Type B pancreatic cell (in vitro differentiated cells): ENCODE measurements at regions not wholly inside any gene's neighbourhood (a gene's known extent, or its start where the extent isn't known, plus 50 kb on each side); places are given as distances from the start of the nearest gene placed in this dataset.

ENCODE experiments used
- DNase-seq: peaks from one replicate; pipeline ENCODE4 v3.0.0; 2021; ENCODE audit warnings: mixed read lengths; ENCODE audit not compliant: unreplicated experiment; ENCODE audit errors: extremely low spot score
- H3K27ac Mint-ChIP-seq: 2 replicates; pipeline ENCODE4 v1.8.0; 2021; ENCODE audit warnings: mild to moderate bottlenecking, mixed read lengths
- H3K27me3 Mint-ChIP-seq: 2 replicates; pipeline ENCODE4 v1.8.0; 2021; ENCODE audit warnings: mixed read lengths
- H3K36me3 Mint-ChIP-seq: 2 replicates; pipeline ENCODE4 v1.8.0; 2021; ENCODE audit warnings: mixed read lengths
- H3K4me1 Mint-ChIP-seq: one replicate; pipeline ENCODE4 v1.8.0; 2021; ENCODE audit warnings: mixed read lengths; ENCODE audit not compliant: unreplicated experiment
- H3K4me3 Mint-ChIP-seq: 2 replicates; pipeline ENCODE4 v1.8.0; 2021; ENCODE audit warnings: mild to moderate bottlenecking, mixed read lengths
- H3K9me3 Mint-ChIP-seq: 2 replicates; pipeline ENCODE4 v1.8.0; 2021; ENCODE audit warnings: mixed read lengths
- TF ChIP-seq, protein P1 (sequence below): fragments of 200-600 bp; sonication (generic); conservative IDR thresholded peaks from 2 replicates; pipeline ENCODE4 v1.5.0; 2021; ENCODE audit warnings: antibody characterized with exemption, mild to moderate bottlenecking

DNA sequence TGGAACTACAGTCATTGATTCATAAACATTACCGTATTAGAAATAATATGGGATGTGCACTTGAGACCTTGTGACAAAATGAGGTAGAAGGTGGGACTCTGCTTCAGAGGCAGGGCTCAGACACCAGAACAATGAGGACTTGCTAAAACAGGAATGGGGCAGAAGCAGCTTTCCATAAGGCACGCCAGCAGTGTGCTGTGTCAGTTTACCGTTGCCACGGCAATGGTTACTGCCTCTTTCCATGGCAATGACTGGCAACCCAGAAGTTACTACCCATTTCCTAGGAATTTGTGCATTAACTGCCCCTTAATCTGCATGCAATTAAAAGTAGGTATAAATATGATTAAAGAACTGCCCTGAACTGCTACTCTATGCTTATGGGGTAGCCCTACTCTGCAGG is 169.0 kb downstream of the CHRM3 start:
- Mint-ChIP-seq H3K4me3 (no peak overlapping the region), H3K36me3 (no peaks in the 10 kb centered on the region), H3K27ac (no peak overlapping the region), H3K4me1 (no peaks in the 10 kb centered on the region), H3K27me3 (peaks cover 5% of the 10 kb centered on the region), H3K9me3 (no peaks in the 10 kb centered on the region)
- TF ChIP-seq, protein P1, sequence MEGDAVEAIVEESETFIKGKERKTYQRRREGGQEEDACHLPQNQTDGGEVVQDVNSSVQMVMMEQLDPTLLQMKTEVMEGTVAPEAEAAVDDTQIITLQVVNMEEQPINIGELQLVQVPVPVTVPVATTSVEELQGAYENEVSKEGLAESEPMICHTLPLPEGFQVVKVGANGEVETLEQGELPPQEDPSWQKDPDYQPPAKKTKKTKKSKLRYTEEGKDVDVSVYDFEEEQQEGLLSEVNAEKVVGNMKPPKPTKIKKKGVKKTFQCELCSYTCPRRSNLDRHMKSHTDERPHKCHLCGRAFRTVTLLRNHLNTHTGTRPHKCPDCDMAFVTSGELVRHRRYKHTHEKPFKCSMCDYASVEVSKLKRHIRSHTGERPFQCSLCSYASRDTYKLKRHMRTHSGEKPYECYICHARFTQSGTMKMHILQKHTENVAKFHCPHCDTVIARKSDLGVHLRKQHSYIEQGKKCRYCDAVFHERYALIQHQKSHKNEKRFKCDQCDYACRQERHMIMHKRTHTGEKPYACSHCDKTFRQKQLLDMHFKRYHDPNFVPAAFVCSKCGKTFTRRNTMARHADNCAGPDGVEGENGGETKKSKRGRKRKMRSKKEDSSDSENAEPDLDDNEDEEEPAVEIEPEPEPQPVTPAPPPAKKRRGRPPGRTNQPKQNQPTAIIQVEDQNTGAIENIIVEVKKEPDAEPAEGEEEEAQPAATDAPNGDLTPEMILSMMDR = no peak
- DNase-seq = no peak

GRCh38 chr1:239558559-239558958 is 172.2 kb downstream of the CHRM3 start:
- DNase-seq = no peak
- H3K4me3 Mint-ChIP-seq = no peak overlapping the region
- H3K36me3 Mint-ChIP-seq = no peaks in the 10 kb centered on the region
- no peaks in the 10 kb centered on the region for H3K9me3 Mint-ChIP-seq
- no peaks in the 10 kb centered on the region for H3K4me1 Mint-ChIP-seq
- TF ChIP-seq, protein P1 = no peak
- peaks cover 5% of the 10 kb centered on the region for H3K27me3 Mint-ChIP-seq
- no peak overlapping the region for H3K27ac Mint-ChIP-seq

DNA sequence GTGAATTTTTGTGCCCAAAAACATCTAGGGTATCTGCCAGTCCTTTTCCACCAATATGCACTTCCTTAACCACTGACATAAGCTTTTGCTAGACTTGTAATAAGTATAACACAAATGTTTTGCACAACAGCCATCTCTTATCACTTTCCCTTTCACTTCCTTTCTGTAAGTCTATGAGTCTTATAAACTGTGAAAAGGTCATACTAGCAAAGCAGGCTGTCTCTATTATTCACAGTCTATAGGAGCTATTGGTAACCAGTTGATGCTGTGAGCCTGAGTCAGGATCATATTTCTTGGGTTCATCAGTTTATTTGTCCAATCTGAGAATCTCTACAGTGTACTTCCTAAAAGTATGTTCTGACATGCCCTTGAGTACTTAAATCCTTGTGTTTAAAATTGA is 172.6 kb downstream of the CHRM3 start:
- TF ChIP-seq, protein P1 = no peak
- DNase-seq = no peak
- no peaks in the 10 kb centered on the region for H3K36me3 Mint-ChIP-seq
- peaks cover 5% of the 10 kb centered on the region for H3K27me3 Mint-ChIP-seq
- no peaks in the 10 kb centered on the region for H3K4me1 Mint-ChIP-seq
- H3K4me3 Mint-ChIP-seq = no peak overlapping the region
- no peak overlapping the region for H3K27ac Mint-ChIP-seq
- H3K9me3 Mint-ChIP-seq = no peaks in the 10 kb centered on the region

GRCh38 chr1:239560921-239561320 is 174.6 kb downstream of the CHRM3 start:
- Mint-ChIP-seq H3K27ac (no peak overlapping the region), H3K4me1 (peaks cover 4% of the 10 kb centered on the region), H3K36me3 (no peaks in the 10 kb centered on the region), H3K9me3 (no peaks in the 10 kb centered on the region), H3K4me3 (no peak overlapping the region), H3K27me3 (peaks cover 5% of the 10 kb centered on the region)
- no peak for DNase-seq
- TF ChIP-seq, protein P1 = no peak

GRCh38 chr1:239562095-239562494 is 175.7 kb downstream of the CHRM3 start:
- peaks cover 5% of the 10 kb centered on the region for H3K27me3 Mint-ChIP-seq
- no peaks in the 10 kb centered on the region for H3K36me3 Mint-ChIP-seq
- H3K9me3 Mint-ChIP-seq = no peaks in the 10 kb centered on the region
- no peak overlapping the region for H3K27ac Mint-ChIP-seq
- H3K4me1 Mint-ChIP-seq = peaks cover 4% of the 10 kb centered on the region
- no peak for DNase-seq
- H3K4me3 Mint-ChIP-seq = no peak overlapping the region
- TF ChIP-seq, protein P1 = no peak

GRCh38 chr1:239563681-239564080 is 177.3 kb downstream of the CHRM3 start:
- Mint-ChIP-seq H3K4me1 (peaks cover 4% of the 10 kb centered on the region), H3K36me3 (no peaks in the 10 kb centered on the region), H3K27ac (no peak overlapping the region), H3K4me3 (no peak overlapping the region), H3K9me3 (no peaks in the 10 kb centered on the region), H3K27me3 (peaks cover 3% of the 10 kb centered on the region)
- no peak for DNase-seq
- TF ChIP-seq, protein P1 = no peak
